ENCODE measurements at regions not wholly inside any gene's neighbourhood (a gene's known extent, or its start where the extent isn't known, plus 50 kb on each side); places are given as distances from the start of the nearest gene placed in this dataset.

DNA sequence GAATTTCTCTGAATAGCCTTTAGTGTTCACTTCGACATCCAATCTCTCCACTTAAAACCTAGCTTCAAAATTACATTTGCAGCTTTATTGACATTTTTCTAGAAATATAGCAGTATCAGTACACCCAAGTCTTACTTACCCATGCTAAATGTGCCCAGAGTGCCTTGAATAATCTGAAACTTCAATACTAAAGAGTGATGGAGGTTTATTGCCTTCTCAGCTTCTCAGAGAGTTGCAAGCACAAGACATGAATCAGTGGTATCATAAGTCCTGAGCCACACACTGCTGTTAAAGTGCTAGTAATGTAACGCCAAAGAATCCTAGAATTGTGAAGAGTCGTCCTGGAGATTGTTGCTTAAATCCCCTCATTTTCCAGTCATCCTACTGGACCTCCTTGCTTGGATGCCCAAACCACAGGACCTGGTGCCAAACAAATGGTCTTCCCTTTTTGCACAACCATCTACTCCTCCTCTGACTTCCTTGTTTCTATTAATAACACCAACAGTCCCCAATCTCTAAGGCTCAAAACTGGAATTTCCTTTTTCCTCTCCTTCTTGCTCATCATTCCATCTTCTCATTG lies 83.2 kb upstream of the SPATS2L start:
- Histone ChIP-seq H3K27ac (ENCODE audit: low read depth, low read length, poor library complexity, severe bottlenecking) (no peak overlapping the region), H3K9me3 (ENCODE audit: low read length) (no peaks in the 10 kb centered on the region), H3K4me1 (ENCODE audit: insufficient read depth, low read length, severe bottlenecking) (no peaks in the 10 kb centered on the region), H3F3A (ENCODE audit: insufficient read depth, low read length) (no peaks in the 10 kb centered on the region), H3K9me2 (ENCODE audit: low read depth, low read length) (no peaks in the 10 kb centered on the region), H3K4me3 (ENCODE audit: low read depth, low read length, poor library complexity, severe bottlenecking) (no peak overlapping the region), H3K79me2 (ENCODE audit: insufficient read depth, low read length) (no peaks in the 10 kb centered on the region), H3K27me3 (ENCODE audit: insufficient read depth, low read length) (no peaks in the 10 kb centered on the region), H4K20me1 (ENCODE audit: insufficient read depth, low read length) (no peaks in the 10 kb centered on the region), H3K9ac (ENCODE audit: low read length) (no peak overlapping the region), H2AFZ (ENCODE audit: low read length) (no peak overlapping the region), H3K36me3 (ENCODE audit: insufficient read depth, low read length) (no peaks in the 10 kb centered on the region), H3K4me2 (ENCODE audit: low read length) (no peak overlapping the region)
- TF ChIP-seq EZH2 (IDR thresholded peaks at IDR 0.05; ENCODE audit: borderline replicate concordance, low read length): no peak
- TF ChIP-seq, protein P1, sequence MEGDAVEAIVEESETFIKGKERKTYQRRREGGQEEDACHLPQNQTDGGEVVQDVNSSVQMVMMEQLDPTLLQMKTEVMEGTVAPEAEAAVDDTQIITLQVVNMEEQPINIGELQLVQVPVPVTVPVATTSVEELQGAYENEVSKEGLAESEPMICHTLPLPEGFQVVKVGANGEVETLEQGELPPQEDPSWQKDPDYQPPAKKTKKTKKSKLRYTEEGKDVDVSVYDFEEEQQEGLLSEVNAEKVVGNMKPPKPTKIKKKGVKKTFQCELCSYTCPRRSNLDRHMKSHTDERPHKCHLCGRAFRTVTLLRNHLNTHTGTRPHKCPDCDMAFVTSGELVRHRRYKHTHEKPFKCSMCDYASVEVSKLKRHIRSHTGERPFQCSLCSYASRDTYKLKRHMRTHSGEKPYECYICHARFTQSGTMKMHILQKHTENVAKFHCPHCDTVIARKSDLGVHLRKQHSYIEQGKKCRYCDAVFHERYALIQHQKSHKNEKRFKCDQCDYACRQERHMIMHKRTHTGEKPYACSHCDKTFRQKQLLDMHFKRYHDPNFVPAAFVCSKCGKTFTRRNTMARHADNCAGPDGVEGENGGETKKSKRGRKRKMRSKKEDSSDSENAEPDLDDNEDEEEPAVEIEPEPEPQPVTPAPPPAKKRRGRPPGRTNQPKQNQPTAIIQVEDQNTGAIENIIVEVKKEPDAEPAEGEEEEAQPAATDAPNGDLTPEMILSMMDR (IDR thresholded peaks at IDR 0.05; ENCODE audit: low read length): no peak

DNA sequence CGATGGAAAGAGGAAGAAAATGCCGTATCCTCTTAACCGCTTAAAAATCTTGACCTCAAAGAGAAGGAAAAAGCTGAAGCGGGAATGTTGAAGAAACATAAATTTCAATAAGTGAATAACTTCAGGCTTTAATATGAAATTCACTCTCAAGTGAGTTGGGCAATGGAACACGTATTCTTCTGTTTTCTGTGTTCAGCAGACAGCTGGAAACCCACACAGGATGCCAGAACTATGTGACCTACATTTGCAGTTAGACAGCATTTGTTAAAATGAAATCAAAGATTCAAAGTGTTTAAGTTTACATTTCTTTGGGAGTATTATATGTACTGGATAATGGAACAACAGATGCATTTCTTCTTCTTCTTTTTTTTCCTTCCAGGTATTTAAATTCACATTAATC lies 80.5 kb upstream of the SPATS2L start:
- H3K9me3 ChIP-seq (ENCODE audit: low read length): no peaks in the 10 kb centered on the region
- H3K36me3 ChIP-seq (ENCODE audit: insufficient read depth, low read length): no peaks in the 10 kb centered on the region
- no peak overlapping the region for H3K4me3 ChIP-seq (ENCODE audit: low read depth, low read length, poor library complexity, severe bottlenecking)
- TF ChIP-seq EZH2 (IDR thresholded peaks at IDR 0.05; ENCODE audit: borderline replicate concordance, low read length): no peak
- TF ChIP-seq, protein P1 (IDR thresholded peaks at IDR 0.05; ENCODE audit: low read length): no peak
- no peaks in the 10 kb centered on the region for H3K79me2 ChIP-seq (ENCODE audit: insufficient read depth, low read length)
- H3F3A ChIP-seq (ENCODE audit: insufficient read depth, low read length): no peaks in the 10 kb centered on the region
- no peaks in the 10 kb centered on the region for H4K20me1 ChIP-seq (ENCODE audit: insufficient read depth, low read length)
- H3K9ac ChIP-seq (ENCODE audit: low read length): no peak overlapping the region
- H3K9me2 ChIP-seq (ENCODE audit: low read depth, low read length): no peaks in the 10 kb centered on the region
- no peaks in the 10 kb centered on the region for H3K4me1 ChIP-seq (ENCODE audit: insufficient read depth, low read length, severe bottlenecking)
- no peak overlapping the region for H3K27ac ChIP-seq (ENCODE audit: low read depth, low read length, poor library complexity, severe bottlenecking)
- no peak overlapping the region for H3K4me2 ChIP-seq (ENCODE audit: low read length)
- no peak overlapping the region for H2AFZ ChIP-seq (ENCODE audit: low read length)
- no peaks in the 10 kb centered on the region for H3K27me3 ChIP-seq (ENCODE audit: insufficient read depth, low read length)

DNA sequence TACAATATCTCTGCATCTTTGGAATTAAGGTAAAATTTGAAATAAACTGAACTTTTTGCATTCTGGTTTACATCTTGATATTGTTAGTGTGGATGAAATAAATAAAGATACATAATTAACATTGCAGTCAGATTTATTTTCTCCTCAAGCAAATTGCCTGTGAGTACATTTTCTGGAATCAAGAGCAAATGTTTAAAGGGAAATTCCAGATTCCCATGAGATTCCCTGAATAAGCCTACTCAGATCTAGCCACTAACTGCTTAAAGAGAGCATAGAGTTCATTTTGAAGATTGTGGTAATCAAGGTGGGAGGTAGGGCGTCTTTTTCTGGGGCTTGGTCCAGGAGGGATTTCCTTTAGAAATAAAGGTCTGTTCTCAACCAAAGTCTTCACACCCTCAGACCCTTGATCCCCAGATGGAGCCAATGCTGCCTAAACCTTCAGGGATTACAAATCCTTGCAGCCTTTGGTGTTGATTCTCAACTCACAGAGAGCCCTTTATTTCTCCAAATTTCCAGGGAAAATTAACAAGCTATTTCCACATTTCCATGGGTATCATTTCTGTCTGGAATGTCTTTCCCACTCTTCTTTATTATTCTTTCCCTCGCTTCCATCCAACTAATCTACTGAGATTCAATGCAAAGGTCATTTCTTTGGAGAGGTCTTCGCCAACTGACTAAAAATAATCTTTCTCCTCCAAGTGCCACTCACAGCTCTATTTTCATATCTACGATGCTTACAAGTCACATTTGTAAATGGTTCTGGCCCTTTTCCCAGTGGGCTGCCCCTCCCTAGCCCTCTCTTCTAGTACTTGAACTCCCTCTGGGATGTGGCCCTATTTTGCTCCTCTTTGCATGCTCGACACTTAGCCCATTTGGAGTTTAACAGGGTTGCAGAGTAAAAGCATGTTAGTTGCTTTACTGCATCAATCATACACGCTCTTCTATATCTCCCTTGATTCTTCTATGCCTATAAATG lies 79.8 kb upstream of the SPATS2L start:
- H3K27me3 ChIP-seq (ENCODE audit: insufficient read depth, low read length): no peaks in the 10 kb centered on the region
- no peak overlapping the region for H2AFZ ChIP-seq (ENCODE audit: low read length)
- no peaks in the 10 kb centered on the region for H3K79me2 ChIP-seq (ENCODE audit: insufficient read depth, low read length)
- no peak overlapping the region for H3K9ac ChIP-seq (ENCODE audit: low read length)
- H3K9me3 ChIP-seq (ENCODE audit: low read length): no peaks in the 10 kb centered on the region
- H3F3A ChIP-seq (ENCODE audit: insufficient read depth, low read length): no peaks in the 10 kb centered on the region
- H3K36me3 ChIP-seq (ENCODE audit: insufficient read depth, low read length): no peaks in the 10 kb centered on the region
- no peaks in the 10 kb centered on the region for H3K9me2 ChIP-seq (ENCODE audit: low read depth, low read length)
- no peak for TF ChIP-seq EZH2 (IDR thresholded peaks at IDR 0.05; ENCODE audit: borderline replicate concordance, low read length)
- TF ChIP-seq, protein P1 (IDR thresholded peaks at IDR 0.05; ENCODE audit: low read length): no peak
- H3K27ac ChIP-seq (ENCODE audit: low read depth, low read length, poor library complexity, severe bottlenecking): no peak overlapping the region
- no peaks in the 10 kb centered on the region for H4K20me1 ChIP-seq (ENCODE audit: insufficient read depth, low read length)
- no peak overlapping the region for H3K4me3 ChIP-seq (ENCODE audit: low read depth, low read length, poor library complexity, severe bottlenecking)
- H3K4me1 ChIP-seq (ENCODE audit: insufficient read depth, low read length, severe bottlenecking): no peaks in the 10 kb centered on the region
- no peak overlapping the region for H3K4me2 ChIP-seq (ENCODE audit: low read length)

All from OCI-LY1 (cell line).